Endothelial cell of hepatic sinusoid (primary cell): ENCODE measurements at regions not wholly inside any gene's neighbourhood (a gene's known extent, or its start where the extent isn't known, plus 50 kb on each side); places are given as distances from the start of the nearest gene placed in this dataset.

ENCODE experiments used
- in situ Hi-C: cut with HindIII; loops from 2 replicates; pipeline ENCODE4 v1.10.0; 2017; ENCODE audit warnings: low sequenced_read_pairs

DNA sequence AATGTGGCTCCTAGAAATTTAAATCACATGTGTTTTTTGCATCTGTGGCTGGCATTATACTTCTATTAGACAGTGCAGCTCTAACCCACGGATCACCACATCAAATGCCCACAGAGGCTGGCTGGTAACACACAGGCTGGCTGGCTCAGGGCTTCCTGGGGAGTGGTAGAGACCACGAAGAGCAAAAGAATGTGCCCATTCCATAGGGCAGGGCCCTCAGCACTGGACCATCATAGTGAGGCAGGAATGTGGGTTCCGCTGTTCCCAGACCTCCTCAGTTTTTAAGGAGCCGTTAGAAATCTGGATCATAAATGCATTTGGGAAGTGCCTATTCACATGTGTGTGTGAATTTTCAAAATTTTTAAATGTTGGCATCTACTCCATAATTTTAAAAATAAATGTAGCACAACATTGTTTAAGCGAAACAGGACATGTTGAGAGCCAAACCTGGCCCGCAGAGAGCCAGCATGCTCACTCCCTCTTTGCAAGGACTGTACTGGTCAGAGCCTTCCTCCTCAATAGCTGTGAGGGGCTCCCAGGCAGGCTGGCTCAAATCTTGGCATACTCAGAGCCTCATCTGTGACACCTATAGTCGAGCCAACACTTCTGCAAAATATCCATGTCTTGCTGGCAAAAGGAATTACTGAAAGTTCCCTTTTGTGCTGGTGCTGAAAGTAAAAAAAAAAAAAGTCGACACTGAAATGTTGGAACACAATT lies 190.5 kb downstream of the FNDC1 start:
- in situ Hi-C loops, result no loop called here

GRCh38 chr6:159358562-159358961 lies 189.4 kb downstream of the FNDC1 start:
- in situ Hi-C loops, result no loop called here

DNA sequence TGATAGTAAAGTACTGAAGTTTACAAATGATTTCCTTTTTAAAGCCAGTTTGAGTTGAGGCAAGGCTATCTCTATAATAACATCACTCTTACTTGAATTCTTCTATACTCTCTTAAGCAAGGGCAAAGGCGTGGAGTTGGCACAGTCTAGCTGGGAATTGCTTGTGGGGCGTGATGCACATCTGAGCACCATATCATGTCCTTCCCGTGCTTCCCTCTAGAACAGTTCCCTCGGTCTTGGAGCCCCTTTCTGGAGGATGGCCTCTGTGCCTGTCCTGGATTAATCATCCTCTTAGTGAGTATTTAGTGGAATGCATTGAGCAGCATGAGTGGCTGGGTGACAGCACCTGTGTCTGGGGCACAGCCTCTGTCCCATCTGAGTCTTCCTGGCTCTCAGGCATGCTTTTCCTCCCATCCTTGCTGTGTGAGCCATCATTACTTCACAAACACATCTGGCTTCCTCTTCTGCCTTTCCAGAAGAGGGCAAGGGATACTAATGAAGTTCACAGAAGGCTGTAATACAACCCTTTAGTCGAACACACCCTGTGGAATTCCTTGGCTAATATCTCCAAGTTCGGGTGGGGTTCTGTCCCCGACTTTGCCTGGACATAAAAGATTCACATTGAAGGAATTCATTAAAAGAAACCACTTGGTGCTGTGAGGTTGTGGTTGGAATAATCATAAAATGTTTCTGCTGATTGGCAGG lies 188.2 kb downstream of the FNDC1 start:
- in situ Hi-C loops, result no loop called here

DNA sequence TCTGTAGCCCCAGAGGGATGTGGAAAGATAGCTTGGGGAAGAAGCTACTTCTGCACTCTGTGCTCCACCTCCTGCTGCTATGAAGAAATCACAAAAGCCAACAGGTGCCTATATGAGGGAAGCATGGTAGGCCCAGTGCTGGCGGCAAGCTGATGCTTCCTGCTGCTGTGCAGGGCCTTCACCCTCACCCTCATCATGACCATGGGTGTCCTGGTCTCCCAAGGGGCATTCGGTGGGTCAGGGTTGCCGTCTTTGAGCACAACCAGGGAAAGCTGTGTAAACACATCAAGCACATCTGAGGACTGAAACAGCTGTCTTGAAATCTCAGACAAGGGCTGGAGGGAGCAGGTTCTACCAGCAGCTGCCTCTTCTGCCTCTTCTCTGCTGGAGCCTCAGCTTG lies 184.0 kb downstream of the FNDC1 start:
- in situ Hi-C loops, result no loop called here

DNA sequence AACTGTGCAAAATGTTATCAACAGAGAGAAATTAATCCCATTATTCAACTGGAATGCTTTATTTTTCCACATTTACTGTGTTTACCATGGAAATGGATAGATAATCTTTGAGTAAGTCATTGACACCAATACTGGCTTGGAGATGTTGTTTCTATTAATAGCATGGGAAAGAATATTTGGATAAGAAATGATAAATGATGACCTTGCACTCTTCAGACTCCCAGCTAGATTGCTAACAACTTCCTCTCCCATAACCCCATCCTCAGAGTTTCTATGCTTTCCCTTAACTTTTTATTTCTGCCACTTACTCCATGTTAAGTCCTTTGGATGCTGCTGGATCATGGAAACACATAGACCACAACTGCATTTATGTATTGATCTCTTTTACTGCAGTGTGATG lies 182.5 kb downstream of the FNDC1 start:
- in situ Hi-C loops, result no loop called here

DNA sequence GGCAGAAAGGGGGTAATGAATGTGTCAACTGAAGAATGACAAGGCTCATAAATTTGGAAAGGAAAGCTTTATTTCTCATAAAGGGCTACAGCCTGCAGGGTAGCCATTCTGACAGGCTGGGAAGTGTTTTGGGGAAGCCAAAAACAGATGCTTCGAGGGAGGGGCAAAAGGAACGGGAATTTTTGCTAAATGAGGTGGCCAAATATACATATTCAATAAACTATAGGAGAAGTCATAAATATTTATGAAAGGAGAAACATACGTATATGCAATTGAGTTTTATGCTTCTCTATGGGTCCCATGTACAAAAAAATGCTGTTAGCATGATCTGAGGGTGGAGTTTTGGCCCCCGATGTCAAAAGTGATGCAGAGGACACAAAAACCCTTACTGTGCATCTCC lies 180.7 kb downstream of the FNDC1 start:
- in situ Hi-C loops, result loop anchor here (5.0 kb wide), 2 partner anchors 53 to 92 kb away; no protein-coding TSS in a partner anchor

GRCh38 chr6:159343709-159344108 lies 174.5 kb downstream of the FNDC1 start:
- in situ Hi-C loops, result no loop called here

GRCh38 chr6:159342146-159342545 lies 172.9 kb downstream of the FNDC1 start:
- in situ Hi-C loops, result no loop called here

- in situ Hi-C loops, result no loop called here
Measured at GRCh38 chr6:159334068-159334467, 164.9 kb downstream of the FNDC1 start.

DNA sequence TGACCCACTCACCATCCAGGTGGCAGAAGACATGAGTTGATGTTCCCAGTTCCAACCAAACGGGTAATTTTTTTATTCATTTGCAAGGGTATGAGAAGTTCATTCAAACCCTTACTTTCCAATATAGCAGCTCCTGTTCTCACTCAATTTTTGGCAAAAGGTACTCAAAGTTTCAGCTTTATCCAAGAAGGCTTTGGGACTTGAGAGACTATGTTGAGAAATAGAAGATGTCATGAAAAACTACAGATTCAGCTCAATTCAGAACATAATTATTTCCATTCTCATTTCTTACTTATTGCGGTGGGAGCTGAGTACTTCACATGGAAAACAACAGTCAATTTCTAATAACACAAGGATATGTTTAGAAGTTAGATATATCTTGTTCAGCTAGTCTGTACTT lies 162.3 kb downstream of the FNDC1 start:
- in situ Hi-C loops, result no loop called here

GRCh38 chr6:159329081-159329480 lies 159.9 kb downstream of the FNDC1 start:
- in situ Hi-C loops, result loop anchor here (5.0 kb wide), 2 partner anchors 47 to 98 kb away; no protein-coding TSS in a partner anchor

- in situ Hi-C loops, result loop anchor here (5.0 kb wide), 2 partner anchors 46 to 99 kb away; no protein-coding TSS in a partner anchor
Measured at GRCh38 chr6:159328052-159328451, 158.9 kb downstream of the FNDC1 start.

DNA sequence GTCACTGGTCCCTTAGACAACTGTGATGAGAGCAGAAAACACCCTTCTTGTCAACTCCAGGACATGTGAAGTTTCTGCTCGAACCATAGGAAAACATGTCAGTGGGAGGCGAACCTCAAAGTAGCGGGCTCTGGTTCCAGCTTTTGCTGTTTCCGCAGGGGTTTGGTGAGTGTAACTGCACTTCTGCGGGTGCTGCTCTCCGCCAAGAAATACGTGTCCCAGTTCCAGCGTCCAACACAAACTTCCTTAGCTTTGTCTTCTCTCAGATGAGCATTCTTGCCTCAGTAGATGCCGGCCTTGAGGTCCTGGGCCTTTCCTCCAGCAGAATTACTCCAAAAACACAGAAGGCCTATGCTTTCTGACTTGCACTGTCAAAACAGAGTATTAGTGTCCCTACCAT lies 156.3 kb downstream of the FNDC1 start:
- in situ Hi-C loops, result loop anchor here (5.0 kb wide), 2 partner anchors 43 to 102 kb away; no protein-coding TSS in a partner anchor

DNA sequence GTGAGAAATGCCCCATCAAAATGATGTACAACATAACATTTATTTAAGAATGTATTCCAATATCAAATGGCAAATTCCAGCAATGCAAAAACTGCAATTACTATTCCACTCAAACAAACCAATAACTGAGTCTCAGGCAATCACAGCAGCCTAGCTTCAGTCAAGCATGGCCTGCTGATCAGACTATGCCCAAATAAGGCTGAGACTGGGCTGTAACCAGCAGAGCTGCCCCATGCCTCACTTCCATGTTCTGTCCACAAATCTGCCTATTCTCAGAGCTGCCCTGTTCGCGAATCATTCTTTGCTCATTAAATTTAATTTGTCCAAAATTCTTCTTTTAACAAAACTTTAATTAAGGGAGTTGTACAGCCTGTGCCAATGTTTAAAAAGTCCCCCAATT lies 155.4 kb downstream of the FNDC1 start:
- in situ Hi-C loops, result no loop called here
